Coronary artery (tissue), 2 donors: ENCODE measurements at regions not wholly inside any gene's neighbourhood (a gene's known extent, or its start where the extent isn't known, plus 50 kb on each side); places are given as distances from the start of the nearest gene placed in this dataset.

ENCODE experiments used
- DNase-seq: peaks from one replicate; pipeline ENCODE4 v3.0.0-alpha.2; 2017; ENCODE audit warnings: low spot score
- H3K27ac ChIP-seq, 2 donors: fragments of 200-600 bp; sonication (generic); one replicate each; pipeline ENCODE4 v1.5.1; 2016 to 2019
- H3K4me3 ChIP-seq: fragments of 200-600 bp; sonication (generic); 2 replicates; pipeline ENCODE4 v1.5.1; 2016; ENCODE audit warnings: mild to moderate bottlenecking, moderate library complexity
- TF ChIP-seq, protein P1 (sequence below): fragments of 200-600 bp; sonication (generic); IDR thresholded peaks from one replicate; pipeline ENCODE4 v1.5.1; 2019; ENCODE audit warnings: antibody characterized with exemption

DNA sequence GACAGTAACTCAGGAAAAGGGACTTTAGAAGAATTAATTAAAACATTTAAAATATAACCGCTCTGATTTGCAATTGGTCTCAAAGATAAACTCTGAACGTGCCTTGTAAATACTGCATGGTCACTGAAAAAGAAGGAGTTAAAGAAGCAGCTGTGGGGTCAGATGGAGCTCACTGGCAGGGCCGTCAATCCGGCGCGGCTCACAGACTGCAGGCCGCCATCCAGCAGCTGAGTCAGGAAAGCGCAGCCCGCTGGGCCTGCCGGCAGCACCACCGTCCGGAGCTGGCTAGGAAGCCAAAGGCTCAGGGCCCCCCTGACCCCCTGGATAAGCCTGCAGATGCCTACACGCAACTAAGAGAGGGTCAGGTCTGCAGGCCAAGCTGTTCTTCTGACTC is 54.2 kb upstream of the FRMD1 start:
- peak; percentile 69 for DNase-seq
- Histone ChIP-seq H3K27ac (no peak overlapping the region), H3K4me3 (peak overlapping the region; percentile 64)
- TF ChIP-seq, protein P1, sequence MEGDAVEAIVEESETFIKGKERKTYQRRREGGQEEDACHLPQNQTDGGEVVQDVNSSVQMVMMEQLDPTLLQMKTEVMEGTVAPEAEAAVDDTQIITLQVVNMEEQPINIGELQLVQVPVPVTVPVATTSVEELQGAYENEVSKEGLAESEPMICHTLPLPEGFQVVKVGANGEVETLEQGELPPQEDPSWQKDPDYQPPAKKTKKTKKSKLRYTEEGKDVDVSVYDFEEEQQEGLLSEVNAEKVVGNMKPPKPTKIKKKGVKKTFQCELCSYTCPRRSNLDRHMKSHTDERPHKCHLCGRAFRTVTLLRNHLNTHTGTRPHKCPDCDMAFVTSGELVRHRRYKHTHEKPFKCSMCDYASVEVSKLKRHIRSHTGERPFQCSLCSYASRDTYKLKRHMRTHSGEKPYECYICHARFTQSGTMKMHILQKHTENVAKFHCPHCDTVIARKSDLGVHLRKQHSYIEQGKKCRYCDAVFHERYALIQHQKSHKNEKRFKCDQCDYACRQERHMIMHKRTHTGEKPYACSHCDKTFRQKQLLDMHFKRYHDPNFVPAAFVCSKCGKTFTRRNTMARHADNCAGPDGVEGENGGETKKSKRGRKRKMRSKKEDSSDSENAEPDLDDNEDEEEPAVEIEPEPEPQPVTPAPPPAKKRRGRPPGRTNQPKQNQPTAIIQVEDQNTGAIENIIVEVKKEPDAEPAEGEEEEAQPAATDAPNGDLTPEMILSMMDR = no peak

DNA sequence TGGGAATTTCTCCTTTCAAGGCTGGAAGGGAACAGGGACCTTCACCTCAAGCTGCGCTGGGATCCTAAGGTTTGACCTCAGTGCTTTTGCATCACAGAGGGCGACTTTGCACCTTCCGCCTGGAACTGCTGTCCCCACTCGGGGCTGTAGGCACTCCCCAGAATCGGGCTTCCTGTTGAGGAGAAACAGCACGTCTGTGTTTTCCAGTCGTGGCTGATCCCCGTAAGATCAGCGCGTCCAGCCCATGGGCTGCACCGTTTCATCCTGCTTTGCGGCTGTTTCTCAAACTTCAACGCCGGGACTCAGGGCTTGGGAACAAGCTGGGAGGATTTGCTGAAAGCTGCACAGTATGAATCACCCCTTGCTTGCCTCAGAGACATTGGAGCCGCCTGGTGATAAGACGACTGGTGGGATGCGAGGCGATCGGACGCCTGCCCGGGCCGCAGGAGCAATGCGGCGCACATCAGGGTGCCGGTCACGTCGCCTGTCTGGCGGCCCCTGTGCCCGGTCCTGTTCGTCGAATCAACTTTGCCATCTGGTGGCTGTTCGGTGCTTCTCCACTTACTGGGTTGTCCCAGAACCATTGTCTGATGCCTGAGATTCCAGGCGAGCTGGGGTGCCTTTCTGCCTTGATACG is 53.6 kb upstream of the FRMD1 start:
- peak overlapping the region; percentile 64 for H3K4me3 ChIP-seq
- H3K27ac ChIP-seq = no peak overlapping the region
- peak; percentile 76 for DNase-seq
- TF ChIP-seq, protein P1 = peak; percentile 8

DNA sequence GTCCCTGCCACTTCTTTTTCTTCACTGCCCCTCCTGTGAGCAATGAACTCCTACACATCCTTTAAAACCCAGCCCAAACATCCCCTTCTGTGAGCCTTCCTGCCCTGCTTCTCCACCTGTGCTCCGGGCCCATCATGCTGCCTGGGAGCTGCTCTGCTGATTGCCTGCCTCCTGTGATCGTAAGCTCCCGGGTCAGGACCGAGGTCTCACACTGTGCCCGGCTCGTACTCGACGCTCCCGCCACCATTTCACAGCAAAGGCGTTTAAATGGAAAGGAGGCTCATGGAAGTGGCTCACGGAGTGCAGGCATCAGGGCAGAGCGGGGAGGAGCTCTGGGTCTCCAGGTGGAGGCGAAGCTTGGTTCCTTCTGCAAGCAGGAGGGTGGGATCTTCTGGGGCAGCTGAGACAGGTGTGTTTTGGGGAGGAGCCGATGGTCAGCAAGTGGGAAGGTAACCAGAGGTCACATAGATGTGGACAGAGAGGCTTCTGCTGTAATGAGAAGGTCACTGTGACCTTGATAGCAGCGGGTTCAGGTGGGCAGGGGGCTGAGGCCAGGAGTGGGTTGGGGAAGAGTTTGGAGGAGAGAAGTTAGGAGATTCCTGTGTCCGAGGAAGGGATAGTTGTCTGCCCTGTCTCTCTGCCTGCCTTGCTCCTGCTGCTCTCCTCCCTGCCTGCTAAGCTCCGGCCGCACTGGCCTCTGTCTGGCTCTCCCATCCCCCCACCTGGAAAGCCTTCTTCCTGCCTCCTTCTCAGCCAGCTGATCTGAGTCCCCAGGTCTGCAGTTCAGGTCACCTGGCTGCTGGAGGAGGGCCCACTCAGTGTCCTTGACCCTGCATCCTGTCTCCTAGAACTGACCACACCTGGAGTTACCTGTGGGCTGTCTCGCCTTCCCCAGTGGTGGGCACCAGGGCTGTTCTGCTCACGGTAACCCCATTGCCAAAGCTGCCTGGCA is 52.7 kb upstream of the FRMD1 start:
- TF ChIP-seq, protein P1 = no peak
- DNase-seq = peak; percentile 70

DNA sequence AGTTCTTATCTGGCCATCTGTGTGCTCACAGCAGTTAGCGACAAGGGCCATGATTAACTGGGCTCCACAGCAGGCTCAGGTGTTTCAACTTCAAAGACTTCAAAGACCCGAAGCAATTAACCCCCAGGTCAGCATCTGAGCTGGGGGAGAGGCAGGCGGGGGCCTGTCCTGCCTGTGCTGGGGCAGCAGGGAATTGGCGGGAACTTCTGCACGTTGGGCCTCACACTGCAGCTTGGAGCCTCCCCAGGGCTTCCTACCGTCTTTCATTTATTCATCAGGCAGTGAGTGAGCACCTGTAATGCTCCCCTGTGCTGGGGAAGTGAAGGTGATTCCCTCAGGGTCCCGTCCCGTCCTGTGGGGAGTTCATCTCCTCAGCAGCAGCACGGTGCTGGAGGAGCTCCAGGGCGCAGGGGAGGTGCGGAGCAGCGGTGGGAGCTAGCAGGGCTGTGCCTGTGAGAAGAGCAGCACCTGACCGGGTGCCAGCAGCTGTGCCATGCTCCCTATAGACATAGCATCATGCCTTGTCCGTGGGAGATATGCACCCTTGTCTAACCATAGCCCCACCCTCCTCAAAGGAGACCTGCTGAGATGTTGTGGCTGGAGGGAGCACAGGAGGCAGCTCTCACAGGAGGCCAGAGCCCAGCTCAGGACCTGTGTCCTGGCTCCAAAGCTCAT is 51.8 kb upstream of the FRMD1 start:
- DNase-seq = peak; percentile 53
- H3K4me3 ChIP-seq = no peak overlapping the region
- H3K27ac ChIP-seq = no peak overlapping the region
- TF ChIP-seq, protein P1 = no peak

More for the DNA sequence above, 52.7 kb upstream of the FRMD1 start:
- Histone ChIP-seq H3K27ac (no peak overlapping the region), H3K4me3 (no peak overlapping the region)

DNA sequence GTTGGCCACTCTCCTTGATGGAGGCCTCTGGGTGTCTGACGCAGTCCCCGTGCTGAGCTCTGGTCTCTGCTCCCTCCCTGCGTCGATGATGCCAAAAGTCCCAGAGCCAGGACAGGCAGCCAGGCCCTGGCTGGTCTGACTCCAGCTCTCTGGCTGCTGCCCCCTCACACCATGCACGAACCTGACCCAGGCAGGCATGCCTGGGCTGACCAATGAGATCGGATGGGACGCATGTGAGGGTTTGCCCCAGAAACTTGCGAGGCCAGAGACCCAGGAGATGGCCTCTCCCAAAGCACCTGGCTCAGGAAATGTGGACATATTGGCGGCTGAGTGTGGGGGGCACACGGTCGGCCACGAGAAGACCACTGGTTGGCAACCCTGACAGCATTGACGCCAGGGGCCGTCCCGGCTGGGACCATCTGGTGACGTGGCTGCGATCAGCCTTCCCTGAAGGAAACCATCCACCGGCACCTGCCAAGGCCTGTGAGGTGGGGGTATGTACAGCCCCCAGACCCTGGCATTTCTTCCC is 51.2 kb upstream of the FRMD1 start:
- DNase-seq = no peak
- Histone ChIP-seq H3K4me3 (no peak overlapping the region), H3K27ac (no peak overlapping the region)
- TF ChIP-seq, protein P1 = no peak

DNA sequence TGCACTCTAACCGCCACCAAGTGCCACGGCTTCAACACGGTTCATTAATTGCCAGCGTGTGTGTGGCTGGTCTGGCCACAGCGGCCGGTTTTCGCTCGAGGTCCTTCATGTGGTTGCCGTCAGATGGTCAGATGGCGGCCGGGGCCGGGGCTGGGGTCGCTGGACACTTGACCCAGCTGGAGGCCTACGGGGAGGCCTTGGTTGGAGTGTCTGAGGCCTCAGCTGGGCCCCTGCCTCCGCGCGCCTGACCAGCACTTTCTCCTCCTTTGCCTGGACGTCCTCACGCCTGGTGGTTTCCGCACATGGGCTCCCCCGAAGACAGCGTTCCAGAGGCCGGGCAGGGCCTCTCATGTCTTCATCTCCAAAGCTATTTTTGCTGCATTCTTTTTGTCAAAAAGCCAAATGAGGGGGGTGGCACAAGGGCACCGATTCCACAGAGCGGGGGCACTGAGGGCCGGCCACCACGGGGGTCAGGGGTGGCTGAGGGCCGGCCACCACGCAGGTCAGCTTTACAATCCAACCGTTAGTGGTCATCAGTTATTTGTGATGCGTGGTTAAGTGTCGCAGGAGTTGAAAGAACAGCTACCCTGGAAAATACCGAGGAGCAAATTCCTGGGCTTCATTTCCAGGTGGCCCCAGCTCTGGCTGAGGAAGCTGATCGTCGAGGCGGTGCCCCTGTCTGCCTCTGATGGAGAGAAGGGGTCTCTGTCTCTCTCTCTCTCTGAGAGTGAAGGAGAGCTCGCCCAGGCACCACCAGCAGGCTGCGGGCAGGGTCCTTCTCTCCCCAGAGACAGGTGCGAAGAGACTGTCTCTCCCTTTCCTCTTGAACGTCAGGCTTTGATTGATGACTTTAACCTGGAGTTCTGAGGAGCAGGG is 50.5 kb upstream of the FRMD1 start:
- DNase-seq = peak; percentile 59
- H3K27ac ChIP-seq = no peak overlapping the region
- TF ChIP-seq, protein P1 = no peak

More for the DNA sequence above, 50.5 kb upstream of the FRMD1 start:
- no peak overlapping the region for H3K4me3 ChIP-seq
